Calu3 (cell line): ENCODE measurements at regions not wholly inside any gene's neighbourhood (a gene's known extent, or its start where the extent isn't known, plus 50 kb on each side); places are given as distances from the start of the nearest gene placed in this dataset.

Experiments used
- BruUV-seq: library from RNA; stranded (reverse); fragments of 400-500 nt; replicated peaks from 2 replicates; lab custom pipeline; 2021; lab: Mats Ljungman, UMichigan
- CTCF ChIA-PET: fragments of 300-600 bp; sonication (Branson Sonifier 250); formaldehyde crosslinking; loops from one replicate; lab custom pipeline; 2022; ENCODE audit warnings: antibody characterized with exemption; lab: Charles Lee
- DNase-seq: peaks from one replicate; pipeline ENCODE4 v3.0.0; 2022
- H3K27ac Mint-ChIP-seq: one replicate; pipeline ENCODE4 v1.8.0; 2022; ENCODE audit warnings: mixed read lengths; ENCODE audit not compliant: unreplicated experiment
- H3K27me3 Mint-ChIP-seq: one replicate; pipeline ENCODE4 v1.8.0; 2022; ENCODE audit warnings: mixed read lengths; ENCODE audit not compliant: unreplicated experiment
- H3K36me3 Mint-ChIP-seq: one replicate; pipeline ENCODE4 v1.8.0; 2022; ENCODE audit warnings: mild to moderate bottlenecking, moderate library complexity, mixed read lengths; ENCODE audit not compliant: insufficient read depth, unreplicated experiment
- H3K4me1 Mint-ChIP-seq: one replicate; pipeline ENCODE4 v1.8.0; 2022; ENCODE audit warnings: mild to moderate bottlenecking, low read depth, mixed read lengths; ENCODE audit not compliant: unreplicated experiment
- H3K4me3 Mint-ChIP-seq: one replicate; pipeline ENCODE4 v1.8.0; 2022; ENCODE audit warnings: mild to moderate bottlenecking, low read depth, moderate library complexity, mixed read lengths; ENCODE audit not compliant: unreplicated experiment
- H3K9me3 Mint-ChIP-seq: one replicate; pipeline ENCODE4 v1.8.0; 2022; ENCODE audit warnings: low read depth, mixed read lengths; ENCODE audit not compliant: unreplicated experiment
- CTCF ChIP-seq: fragments of 200-600 bp; IDR thresholded peaks from one replicate; pipeline ENCODE4 v1.8.0; 2022; ENCODE audit warnings: antibody characterized with exemption; ENCODE audit not compliant: unreplicated experiment
- intact Hi-C: fragments of 100-400 bp; cut with micrococcal nuclease; formaldehyde crosslinking; loops from one replicate; pipeline ENCODE4 v1.10.0; 2022; ENCODE audit not compliant: unreplicated experiment

GRCh38 chr5:40221255-40221654 is 458.5 kb upstream of the PTGER4 start:
- Mint-ChIP-seq H3K4me1 (no peaks in the 10 kb centered on the region), H3K36me3 (no peaks in the 10 kb centered on the region)
- intact Hi-C loops: no loop called here

DNA sequence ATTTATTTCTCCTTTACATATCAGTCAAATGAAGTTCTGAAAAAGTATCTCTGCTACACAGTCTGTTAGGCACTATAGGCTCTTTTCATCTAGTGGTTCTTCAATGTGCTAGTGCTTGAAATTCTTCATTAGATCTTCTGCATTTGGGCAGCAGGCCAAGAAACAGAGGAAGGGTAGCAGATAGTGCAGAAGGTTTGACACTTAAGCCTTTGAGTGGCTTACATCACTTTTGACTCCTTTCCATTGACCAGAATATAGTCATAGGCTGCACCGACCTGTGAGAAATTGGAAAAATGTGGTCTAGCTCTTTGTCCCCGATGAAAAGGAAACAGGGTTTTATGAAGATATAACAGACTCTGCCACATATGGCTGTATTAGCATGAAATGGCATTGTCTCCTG is 459.5 kb upstream of the PTGER4 start:
- DNase-seq: no peak
- Mint-ChIP-seq H3K4me1 (no peaks in the 10 kb centered on the region), H3K9me3 (no peaks in the 10 kb centered on the region), H3K27ac (no peak overlapping the region), H3K36me3 (no peaks in the 10 kb centered on the region), H3K27me3 (no peaks in the 10 kb centered on the region), H3K4me3 (no peak overlapping the region)
- BruUV-seq: no TSS peak
- no peak for TF ChIP-seq CTCF
- intact Hi-C loops: no loop called here
- CTCF ChIA-PET: interaction anchor here (0.6 kb wide), 1 partner anchor 1500 kb away, joined by 3 read pairs; no protein-coding TSS in a partner anchor

More at GRCh38 chr5:40221255-40221654, 458.5 kb upstream of the PTGER4 start:
- H3K27ac Mint-ChIP-seq: no peak overlapping the region
- no peak overlapping the region for H3K4me3 Mint-ChIP-seq
- H3K27me3 Mint-ChIP-seq: no peaks in the 10 kb centered on the region
- no peak for TF ChIP-seq CTCF
- CTCF ChIA-PET: no interaction called here
- no peak for DNase-seq
- no TSS peak for BruUV-seq
- no peaks in the 10 kb centered on the region for H3K9me3 Mint-ChIP-seq

DNA sequence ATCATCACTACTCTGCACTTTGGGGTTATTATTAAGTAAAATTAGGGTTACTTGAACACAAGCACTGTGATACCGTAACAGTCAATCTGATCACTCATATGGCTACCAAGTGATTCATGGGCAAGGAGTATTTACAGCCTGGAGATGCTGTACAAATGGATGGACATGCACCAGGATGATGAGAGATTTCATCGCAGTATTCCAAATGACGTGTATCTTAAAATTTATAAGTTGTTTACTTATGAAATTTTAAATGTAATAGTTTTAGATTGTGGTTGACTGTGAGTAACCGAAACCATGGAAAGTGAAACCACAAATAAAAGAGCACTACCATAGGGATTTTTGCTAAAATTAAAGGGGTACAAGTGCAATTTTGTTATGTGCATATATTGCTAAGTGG is 462.2 kb upstream of the PTGER4 start:
- intact Hi-C loops: no loop called here
- H3K36me3 Mint-ChIP-seq: no peaks in the 10 kb centered on the region
- no peaks in the 10 kb centered on the region for H3K27me3 Mint-ChIP-seq
- no TSS peak for BruUV-seq
- CTCF ChIA-PET: no interaction called here
- no peak for DNase-seq
- H3K4me1 Mint-ChIP-seq: no peaks in the 10 kb centered on the region
- H3K4me3 Mint-ChIP-seq: no peak overlapping the region
- TF ChIP-seq CTCF: no peak
- H3K27ac Mint-ChIP-seq: no peak overlapping the region
- H3K9me3 Mint-ChIP-seq: no peaks in the 10 kb centered on the region

GRCh38 chr5:40210694-40211093 is 469.0 kb upstream of the PTGER4 start:
- intact Hi-C loops: no loop called here
- no peaks in the 10 kb centered on the region for H3K9me3 Mint-ChIP-seq
- DNase-seq: no peak
- H3K27ac Mint-ChIP-seq: no peak overlapping the region
- CTCF ChIA-PET: no interaction called here
- no peak overlapping the region for H3K4me3 Mint-ChIP-seq
- no peaks in the 10 kb centered on the region for H3K27me3 Mint-ChIP-seq
- H3K36me3 Mint-ChIP-seq: no peaks in the 10 kb centered on the region
- BruUV-seq: no TSS peak
- no peaks in the 10 kb centered on the region for H3K4me1 Mint-ChIP-seq
- no peak for TF ChIP-seq CTCF

DNA sequence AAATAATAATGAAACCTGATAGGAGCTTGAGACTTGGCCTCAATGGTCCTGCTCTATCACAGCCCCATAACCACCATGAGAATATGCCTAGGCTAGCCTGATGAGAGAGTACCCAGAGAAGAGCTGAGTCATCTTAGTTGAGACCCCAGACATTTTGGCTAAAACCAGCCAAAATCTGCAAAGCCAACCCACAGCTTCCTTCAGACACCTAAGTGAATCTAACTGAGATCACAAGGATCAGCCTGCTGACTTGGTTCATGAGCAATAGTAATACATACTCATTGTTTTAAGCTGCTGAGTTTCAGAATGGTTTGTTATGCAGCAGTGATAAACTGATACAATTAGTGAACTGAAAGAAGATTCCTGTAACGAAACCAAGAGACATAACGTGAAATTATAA is 473.7 kb upstream of the PTGER4 start:
- Mint-ChIP-seq H3K9me3 (no peaks in the 10 kb centered on the region), H3K4me3 (no peak overlapping the region), H3K27me3 (no peaks in the 10 kb centered on the region), H3K36me3 (no peaks in the 10 kb centered on the region), H3K27ac (no peak overlapping the region), H3K4me1 (no peaks in the 10 kb centered on the region)
- CTCF ChIA-PET: no interaction called here
- DNase-seq: no peak
- intact Hi-C loops: no loop called here
- TF ChIP-seq CTCF: no peak
- BruUV-seq: no TSS peak
